ENCODE measurements at regions not wholly inside any gene's neighbourhood (a gene's known extent, or its start where the extent isn't known, plus 50 kb on each side); places are given as distances from the start of the nearest gene placed in this dataset.

DNA sequence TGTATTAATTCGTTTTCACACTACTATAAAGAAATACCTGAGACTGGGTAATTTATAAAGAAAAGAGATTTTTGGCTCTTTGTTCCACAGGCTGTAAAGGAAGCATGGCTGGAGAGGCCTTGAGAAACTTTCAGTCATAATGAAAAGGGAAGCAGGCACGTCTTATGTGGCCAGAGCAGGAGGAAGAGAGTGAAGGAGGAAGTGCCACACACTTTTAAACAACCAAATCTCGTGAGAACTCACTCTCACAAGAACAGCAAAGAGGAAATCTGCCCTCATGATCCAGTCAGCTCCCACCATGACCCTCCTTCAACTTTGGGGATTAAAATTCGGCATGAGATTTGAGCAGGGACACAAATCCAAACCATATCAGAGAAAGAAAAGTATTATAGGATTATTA lies 1255.9 kb upstream of the MIR17HG start:
- TF ChIP-seq, protein P1, sequence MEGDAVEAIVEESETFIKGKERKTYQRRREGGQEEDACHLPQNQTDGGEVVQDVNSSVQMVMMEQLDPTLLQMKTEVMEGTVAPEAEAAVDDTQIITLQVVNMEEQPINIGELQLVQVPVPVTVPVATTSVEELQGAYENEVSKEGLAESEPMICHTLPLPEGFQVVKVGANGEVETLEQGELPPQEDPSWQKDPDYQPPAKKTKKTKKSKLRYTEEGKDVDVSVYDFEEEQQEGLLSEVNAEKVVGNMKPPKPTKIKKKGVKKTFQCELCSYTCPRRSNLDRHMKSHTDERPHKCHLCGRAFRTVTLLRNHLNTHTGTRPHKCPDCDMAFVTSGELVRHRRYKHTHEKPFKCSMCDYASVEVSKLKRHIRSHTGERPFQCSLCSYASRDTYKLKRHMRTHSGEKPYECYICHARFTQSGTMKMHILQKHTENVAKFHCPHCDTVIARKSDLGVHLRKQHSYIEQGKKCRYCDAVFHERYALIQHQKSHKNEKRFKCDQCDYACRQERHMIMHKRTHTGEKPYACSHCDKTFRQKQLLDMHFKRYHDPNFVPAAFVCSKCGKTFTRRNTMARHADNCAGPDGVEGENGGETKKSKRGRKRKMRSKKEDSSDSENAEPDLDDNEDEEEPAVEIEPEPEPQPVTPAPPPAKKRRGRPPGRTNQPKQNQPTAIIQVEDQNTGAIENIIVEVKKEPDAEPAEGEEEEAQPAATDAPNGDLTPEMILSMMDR (IDR thresholded peaks at IDR 0.05; ENCODE audit: low read depth, low read length) = no peak
- ChIA-PET POLR2A (no interaction called here), CTCF (no interaction called here)
- no peak for DNase-seq (ENCODE audit: low read depth, low spot score)
- Histone ChIP-seq H3K4me3 (ENCODE audit: low read depth, low read length) (no peak overlapping the region), H3K27me3 (ENCODE audit: control insufficient read depth, insufficient read depth, low read length) (no peaks in the 10 kb centered on the region), H3K9me3 (ENCODE audit: control insufficient read depth, insufficient read depth, low read length) (no peaks in the 10 kb centered on the region), H3K27ac (ENCODE audit: low read depth, low read length) (no peak overlapping the region)

DNA sequence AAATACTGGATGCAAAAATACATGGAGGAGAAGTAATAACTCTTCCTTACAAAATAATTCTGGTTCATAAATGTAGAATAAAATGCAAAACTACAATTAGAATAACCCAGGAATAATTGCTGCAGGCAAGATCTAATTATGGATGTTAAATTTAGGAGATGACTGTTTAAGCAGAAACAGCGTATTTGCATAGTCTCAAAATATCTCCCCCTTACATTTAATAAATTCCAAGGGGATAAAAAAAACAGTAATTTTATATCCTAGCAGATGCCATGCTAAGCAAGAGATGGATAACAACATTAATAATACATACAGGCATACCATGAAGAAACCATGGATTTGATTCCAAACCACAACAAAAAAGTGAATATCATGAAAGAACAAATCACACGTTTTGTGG lies 1253.1 kb upstream of the MIR17HG start:
- Histone ChIP-seq H3K9me3 (ENCODE audit: control insufficient read depth, insufficient read depth, low read length) (no peaks in the 10 kb centered on the region), H3K4me3 (ENCODE audit: low read depth, low read length) (no peak overlapping the region), H3K27me3 (ENCODE audit: control insufficient read depth, insufficient read depth, low read length) (no peaks in the 10 kb centered on the region), H3K27ac (ENCODE audit: low read depth, low read length) (no peak overlapping the region)
- no peak for DNase-seq (ENCODE audit: low read depth, low spot score)
- TF ChIP-seq, protein P1 (IDR thresholded peaks at IDR 0.05; ENCODE audit: low read depth, low read length) = no peak
- CTCF ChIA-PET = no interaction called here
- POLR2A ChIA-PET = no interaction called here

- TF ChIP-seq, protein P1 (IDR thresholded peaks at IDR 0.05; ENCODE audit: low read depth, low read length) = no peak
- H3K27ac ChIP-seq (ENCODE audit: low read depth, low read length) = no peak overlapping the region
- no peak for DNase-seq (ENCODE audit: low read depth, low spot score)
- no peaks in the 10 kb centered on the region for H3K27me3 ChIP-seq (ENCODE audit: control insufficient read depth, insufficient read depth, low read length)
- ChIA-PET CTCF (no interaction called here), POLR2A (no interaction called here)
- H3K9me3 ChIP-seq (ENCODE audit: control insufficient read depth, insufficient read depth, low read length) = no peaks in the 10 kb centered on the region
- no peak overlapping the region for H3K4me3 ChIP-seq (ENCODE audit: low read depth, low read length)
These were observed 1248.9 kb upstream of the MIR17HG start for GRCh38 chr13:90098577-90098976.

- H3K27me3 ChIP-seq (ENCODE audit: control insufficient read depth, insufficient read depth, low read length) = no peaks in the 10 kb centered on the region
- ChIA-PET POLR2A (no interaction called here), CTCF (no interaction called here)
- no peak overlapping the region for H3K4me3 ChIP-seq (ENCODE audit: low read depth, low read length)
- H3K9me3 ChIP-seq (ENCODE audit: control insufficient read depth, insufficient read depth, low read length) = peaks cover 6% of the 10 kb centered on the region; the same call in 1 of the 2 replicates
- DNase-seq (ENCODE audit: low read depth, low spot score) = no peak
- H3K27ac ChIP-seq (ENCODE audit: low read depth, low read length) = no peak overlapping the region
- TF ChIP-seq, protein P1 (IDR thresholded peaks at IDR 0.05; ENCODE audit: low read depth, low read length) = no peak
These were observed 1247.6 kb upstream of the MIR17HG start for GRCh38 chr13:90099847-90100246.

- ChIA-PET CTCF (no interaction called here), POLR2A (no interaction called here)
- TF ChIP-seq, protein P1 (IDR thresholded peaks at IDR 0.05; ENCODE audit: low read depth, low read length) = no peak
- Histone ChIP-seq H3K27ac (ENCODE audit: low read depth, low read length) (no peak overlapping the region), H3K27me3 (ENCODE audit: control insufficient read depth, insufficient read depth, low read length) (no peaks in the 10 kb centered on the region), H3K4me3 (ENCODE audit: low read depth, low read length) (no peak overlapping the region), H3K9me3 (ENCODE audit: control insufficient read depth, insufficient read depth, low read length) (peaks cover 9% of the 10 kb centered on the region; the same call in 1 of the 2 replicates)
- DNase-seq (ENCODE audit: low read depth, low spot score) = no peak
These were observed 1244.2 kb upstream of the MIR17HG start for GRCh38 chr13:90103099-90103784.

Measured in AG04450 (cell line).